ENCODE measurements at regions not wholly inside any gene's neighbourhood (a gene's known extent, or its start where the extent isn't known, plus 50 kb on each side); places are given as distances from the start of the nearest gene placed in this dataset.

- H3K4ac ChIP-seq (ENCODE audit: low read length) = no peak overlapping the region
Measured at GRCh38 chr1:217373761-217374701, 256.9 kb downstream of the GPATCH2 start.

GRCh38 chr1:217372049-217372970 lies 258.6 kb downstream of the GPATCH2 start:
- Histone ChIP-seq H3K4ac (ENCODE audit: low read length) (no peak overlapping the region), H3K14ac (ENCODE audit: low read length) (no peak overlapping the region), H2BK5ac (ENCODE audit: low read length) (peak overlapping the region; percentile 88), H2AFZ (ENCODE audit: low read length) (no peak overlapping the region), H3K4me2 (ENCODE audit: insufficient read depth, low read length, poor library complexity, severe bottlenecking) (no peak overlapping the region), H4K91ac (ENCODE audit: low read depth, low read length, poor library complexity) (no peak overlapping the region), H3K36me3 (replicated peaks in 1 of 2; ENCODE audit: control insufficient read depth in 2 of 2, insufficient read depth in 2 of 2, low read length in 2 of 2) (no peaks in the 10 kb centered on the region), H2BK120ac (ENCODE audit: low read depth, low read length) (peak overlapping the region; percentile 75), H3K27ac (replicated peaks; ENCODE audit: low read length) (no peak overlapping the region), H2BK12ac (ENCODE audit: low read length) (no peak overlapping the region), H3K27me3 (ENCODE audit: control insufficient read depth in 3 of 3, insufficient read depth in 3 of 3, low read depth in 1 of 3, low read length in 3 of 3) (no peaks in the 10 kb centered on the region), H3K4me1 (ENCODE audit: control insufficient read depth in 2 of 2, insufficient read depth in 1 of 2, low read depth in 1 of 2, low read length in 2 of 2) (no peaks in the 10 kb centered on the region), H2BK15ac (ENCODE audit: low read length) (no peak overlapping the region), H3K9me3 (replicated peaks in 1 of 2; ENCODE audit: control insufficient read depth in 2 of 2, insufficient read depth in 1 of 2, low read depth in 1 of 2, low read length in 2 of 2) (peaks cover under 1 to 2% of the 10 kb centered on the region in 2 donors), H3K9ac (ENCODE audit: low read depth, low read length, poor library complexity) (no peak overlapping the region), H3K4me3 (ENCODE audit: low read length in 2 of 2) (no peak overlapping the region), H2AK5ac (ENCODE audit: low read depth, low read length) (peak overlapping the region; percentile 32), H4K8ac (ENCODE audit: low read depth, low read length) (no peak overlapping the region), H3K23ac (ENCODE audit: low read depth, low read length, poor library complexity) (peak overlapping the region; percentile 50), H3K18ac (ENCODE audit: low read length) (peak overlapping the region; percentile 81), H3K79me1 (ENCODE audit: low read depth, low read length) (no peaks in the 10 kb centered on the region)
- WGBS, 2 donors (ENCODE audit: extremely low coverage in 2 of 2, insufficient read length in 2 of 2, insufficient replicate concordance in 1 of 2) = no CpG with 5 or more reads among the region's 7 CpGs
- no peak for DNase-seq (ENCODE audit: low spot score)

More at GRCh38 chr1:217373761-217374701, 256.9 kb downstream of the GPATCH2 start:
- H3K14ac ChIP-seq (ENCODE audit: low read length) = peak overlapping the region; percentile 49
- peak overlapping the region; percentile 24 for H2BK12ac ChIP-seq (ENCODE audit: low read length)
- H3K36me3 ChIP-seq (replicated peaks in 1 of 2; ENCODE audit: control insufficient read depth in 2 of 2, insufficient read depth in 2 of 2, low read length in 2 of 2) = no peaks in the 10 kb centered on the region
- H3K4me3 ChIP-seq (ENCODE audit: low read length in 2 of 2) = no peak overlapping the region
- no peak overlapping the region for H2BK5ac ChIP-seq (ENCODE audit: low read length)
- H2BK15ac ChIP-seq (ENCODE audit: low read length) = no peak overlapping the region
- H3K4me2 ChIP-seq (ENCODE audit: insufficient read depth, low read length, poor library complexity, severe bottlenecking) = no peak overlapping the region
- no peak overlapping the region for H4K91ac ChIP-seq (ENCODE audit: low read depth, low read length, poor library complexity)
- H3K4me1 ChIP-seq (ENCODE audit: control insufficient read depth in 2 of 2, insufficient read depth in 1 of 2, low read depth in 1 of 2, low read length in 2 of 2) = no peaks in the 10 kb centered on the region
- peaks cover 3 to 4% of the 10 kb centered on the region in 2 donors for H3K9me3 ChIP-seq (replicated peaks in 1 of 2; ENCODE audit: control insufficient read depth in 2 of 2, insufficient read depth in 1 of 2, low read depth in 1 of 2, low read length in 2 of 2)
- no peak overlapping the region for H4K8ac ChIP-seq (ENCODE audit: low read depth, low read length)
- H3K27ac ChIP-seq (replicated peaks; ENCODE audit: low read length) = no peak overlapping the region
- H2AK5ac ChIP-seq (ENCODE audit: low read depth, low read length) = no peak overlapping the region
- peak overlapping the region; percentile 18 for H3K9ac ChIP-seq (ENCODE audit: low read depth, low read length, poor library complexity)
- WGBS, 2 donors (ENCODE audit: extremely low coverage in 2 of 2, insufficient read length in 2 of 2, insufficient replicate concordance in 1 of 2) = no CpG with 5 or more reads among the region's 11 CpGs
- no peak overlapping the region for H2AFZ ChIP-seq (ENCODE audit: low read length)
- H3K18ac ChIP-seq (ENCODE audit: low read length) = peak overlapping the region; percentile 79
- H3K23ac ChIP-seq (ENCODE audit: low read depth, low read length, poor library complexity) = no peak overlapping the region
- no peak overlapping the region for H2BK120ac ChIP-seq (ENCODE audit: low read depth, low read length)
- no peak for DNase-seq (ENCODE audit: low spot score)
- H3K79me1 ChIP-seq (ENCODE audit: low read depth, low read length) = no peaks in the 10 kb centered on the region
- H3K27me3 ChIP-seq (ENCODE audit: control insufficient read depth in 3 of 3, insufficient read depth in 3 of 3, low read depth in 1 of 3, low read length in 3 of 3) = no peaks in the 10 kb centered on the region

- Histone ChIP-seq H2BK5ac (ENCODE audit: low read length) (no peak overlapping the region), H4K8ac (ENCODE audit: low read depth, low read length) (no peak overlapping the region), H3K9ac (ENCODE audit: low read depth, low read length, poor library complexity) (no peak overlapping the region), H3K23ac (ENCODE audit: low read depth, low read length, poor library complexity) (no peak overlapping the region), H2BK12ac (ENCODE audit: low read length) (no peak overlapping the region), H2AFZ (ENCODE audit: low read length) (no peak overlapping the region), H3K18ac (ENCODE audit: low read length) (no peak overlapping the region), H3K4ac (ENCODE audit: low read length) (no peak overlapping the region), H2BK120ac (ENCODE audit: low read depth, low read length) (no peak overlapping the region), H2AK5ac (ENCODE audit: low read depth, low read length) (no peak overlapping the region), H2BK15ac (ENCODE audit: low read length) (no peak overlapping the region), H3K27me3 (ENCODE audit: control insufficient read depth in 3 of 3, insufficient read depth in 3 of 3, low read depth in 1 of 3, low read length in 3 of 3) (no peaks in the 10 kb centered on the region), H3K36me3 (replicated peaks in 1 of 2; ENCODE audit: control insufficient read depth in 2 of 2, insufficient read depth in 2 of 2, low read length in 2 of 2) (no peaks in the 10 kb centered on the region), H3K9me3 (replicated peaks in 1 of 2; ENCODE audit: control insufficient read depth in 2 of 2, insufficient read depth in 1 of 2, low read depth in 1 of 2, low read length in 2 of 2) (no peaks in the 10 kb centered on the region), H3K4me2 (ENCODE audit: insufficient read depth, low read length, poor library complexity, severe bottlenecking) (no peak overlapping the region), H4K91ac (ENCODE audit: low read depth, low read length, poor library complexity) (no peak overlapping the region), H3K27ac (replicated peaks; ENCODE audit: low read length) (no peak overlapping the region), H3K4me1 (ENCODE audit: control insufficient read depth in 2 of 2, insufficient read depth in 1 of 2, low read depth in 1 of 2, low read length in 2 of 2) (no peaks in the 10 kb centered on the region), H3K14ac (ENCODE audit: low read length) (no peak overlapping the region), H3K4me3 (ENCODE audit: low read length in 2 of 2) (no peak overlapping the region), H3K79me1 (ENCODE audit: low read depth, low read length) (no peaks in the 10 kb centered on the region)
- no CpG with 5 or more reads among the region's 10 CpGs for WGBS, 2 donors (ENCODE audit: extremely low coverage in 2 of 2, insufficient read length in 2 of 2, insufficient replicate concordance in 1 of 2)
- no peak for DNase-seq (ENCODE audit: low spot score)
Measured at GRCh38 chr1:217370757-217371156, 260.1 kb downstream of the GPATCH2 start.

All from neuronal stem cell (in vitro differentiated cells).